Astrocyte (in vitro differentiated cells and primary cell): ENCODE measurements at regions not wholly inside any gene's neighbourhood (a gene's known extent, or its start where the extent isn't known, plus 50 kb on each side); places are given as distances from the start of the nearest gene placed in this dataset.

Experiments used
- DNase-seq: peaks from one replicate; pipeline ENCODE4 v3.0.0-alpha.2; 2010; ENCODE audit warnings: low read depth
- FAIRE-seq: peaks from 2 replicates; lab custom pipeline; 2011; peaks lifted over from hg19 to GRCh38; lab: Jason Lieb, UNC
- H2AFZ ChIP-seq: 2 replicates; pipeline ENCODE4 v1.6.0; 2012; ENCODE audit warnings: low read depth, low read length, inconsistent platforms
- H3K27ac ChIP-seq: 2 replicates; pipeline ENCODE4 v1.5.1; 2011; ENCODE audit warnings: low read depth, low read length, inconsistent platforms
- H3K27me3 ChIP-seq: 2 replicates; pipeline ENCODE4 v1.6.0; 2011; ENCODE audit warnings: low read length, inconsistent platforms; ENCODE audit not compliant: insufficient read depth
- H3K36me3 ChIP-seq: 2 replicates; pipeline ENCODE4 v1.5.1; 2011; ENCODE audit warnings: low read length, inconsistent platforms; ENCODE audit not compliant: insufficient read depth
- H3K4me1 ChIP-seq: 2 replicates; pipeline ENCODE4 v1.5.1; 2011; ENCODE audit warnings: low read length, inconsistent platforms; ENCODE audit not compliant: insufficient read depth
- H3K4me2 ChIP-seq: 2 replicates; pipeline ENCODE4 v1.6.0; 2012; ENCODE audit warnings: low read length, inconsistent platforms
- H3K4me3 ChIP-seq: 2 replicates; pipeline ENCODE4 v1.5.1; 2011; ENCODE audit warnings: low read depth, mild to moderate bottlenecking, low read length, inconsistent platforms; ENCODE audit not compliant: insufficient read depth
- H3K79me2 ChIP-seq: 2 replicates; pipeline ENCODE4 v1.6.0; 2012; ENCODE audit warnings: mild to moderate bottlenecking, low read length, inconsistent platforms; ENCODE audit not compliant: insufficient read depth
- H3K9ac ChIP-seq: 2 replicates; pipeline ENCODE4 v1.6.0; 2012; ENCODE audit warnings: mild to moderate bottlenecking, low read length, inconsistent platforms
- H3K9me3 ChIP-seq: 2 replicates; pipeline ENCODE4 v1.5.1; 2012; ENCODE audit warnings: low read depth, mild to moderate bottlenecking, low read length, inconsistent platforms; ENCODE audit not compliant: insufficient read depth
- H4K20me1 ChIP-seq: 2 replicates; pipeline ENCODE4 v1.6.0; 2012; ENCODE audit warnings: low read length, inconsistent platforms; ENCODE audit not compliant: insufficient read depth
- H3K27ac Mint-ChIP-seq: one replicate; pipeline ENCODE4 v1.8.0; 2021; ENCODE audit warnings: mild to moderate bottlenecking, mixed read lengths; ENCODE audit not compliant: unreplicated experiment
- H3K27me3 Mint-ChIP-seq: one replicate; pipeline ENCODE4 v1.8.0; 2021; ENCODE audit warnings: low read depth, mixed read lengths; ENCODE audit not compliant: unreplicated experiment
- H3K36me3 Mint-ChIP-seq: one replicate; pipeline ENCODE4 v1.8.0; 2021; ENCODE audit warnings: low read depth, mixed read lengths; ENCODE audit not compliant: unreplicated experiment
- H3K4me1 Mint-ChIP-seq: one replicate; pipeline ENCODE4 v1.8.0; 2021; ENCODE audit warnings: low read depth, mixed read lengths; ENCODE audit not compliant: unreplicated experiment
- H3K4me3 Mint-ChIP-seq: one replicate; pipeline ENCODE4 v1.8.0; 2021; ENCODE audit warnings: mild to moderate bottlenecking, moderate library complexity, mixed read lengths; ENCODE audit not compliant: unreplicated experiment
- H3K9me3 Mint-ChIP-seq: one replicate; pipeline ENCODE4 v1.8.0; 2021; ENCODE audit warnings: mild to moderate bottlenecking, mixed read lengths; ENCODE audit not compliant: unreplicated experiment
- CTCF ChIP-seq: IDR thresholded peaks from 2 replicates; pipeline ENCODE4 v1.5.1; 2011; ENCODE audit warnings: low read depth, mild to moderate bottlenecking, inconsistent platforms, low read length, moderate library complexity; ENCODE audit not compliant: insufficient read depth
- EZH2 ChIP-seq: IDR thresholded peaks from 2 replicates; pipeline ENCODE4 v1.6.1; 2012; ENCODE audit warnings: mild to moderate bottlenecking, low read length, inconsistent platforms; ENCODE audit not compliant: insufficient read depth

DNA sequence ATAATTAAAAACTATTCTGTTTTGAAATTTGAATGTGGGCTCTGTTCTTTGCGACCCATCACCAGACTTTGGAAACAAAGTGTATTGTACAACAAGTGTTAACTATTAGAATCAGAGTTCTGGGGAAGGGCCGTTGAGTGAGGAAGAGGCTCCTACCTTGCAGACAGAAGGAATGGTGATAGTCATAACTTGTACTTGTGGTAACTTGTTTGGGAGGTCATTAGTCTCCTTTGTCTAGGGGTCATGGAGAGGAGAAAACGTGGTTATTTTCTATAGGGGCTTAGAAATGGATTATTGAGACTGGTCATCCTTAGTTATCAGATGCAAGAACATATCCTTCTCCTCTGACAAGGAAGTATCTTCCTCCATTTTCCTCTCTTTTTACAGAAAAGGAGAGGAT is 174.8 kb downstream of the BMP2 start:
- TF ChIP-seq EZH2 (no peak), CTCF (no peak)
- H3K4me3 Mint-ChIP-seq = no peak overlapping the region
- no peaks in the 10 kb centered on the region for H3K9me3 Mint-ChIP-seq
- no peak overlapping the region for H3K4me2 ChIP-seq
- no peaks in the 10 kb centered on the region for H3K36me3 ChIP-seq
- no peaks in the 10 kb centered on the region for H4K20me1 ChIP-seq
- H3K27ac ChIP-seq = no peak overlapping the region
- H3K4me1 Mint-ChIP-seq = no peaks in the 10 kb centered on the region
- H3K9ac ChIP-seq = no peak overlapping the region
- H3K36me3 Mint-ChIP-seq = peaks cover 2% of the 10 kb centered on the region
- H3K9me3 ChIP-seq = no peaks in the 10 kb centered on the region
- H2AFZ ChIP-seq = no peak overlapping the region
- FAIRE-seq (no peak), DNase-seq (no peak)
- no peaks in the 10 kb centered on the region for H3K27me3 ChIP-seq
- no peak overlapping the region for H3K4me3 ChIP-seq
- H3K27me3 Mint-ChIP-seq = peaks cover 1% of the 10 kb centered on the region
- no peaks in the 10 kb centered on the region for H3K4me1 ChIP-seq
- H3K27ac Mint-ChIP-seq = no peak overlapping the region
- no peaks in the 10 kb centered on the region for H3K79me2 ChIP-seq

DNA sequence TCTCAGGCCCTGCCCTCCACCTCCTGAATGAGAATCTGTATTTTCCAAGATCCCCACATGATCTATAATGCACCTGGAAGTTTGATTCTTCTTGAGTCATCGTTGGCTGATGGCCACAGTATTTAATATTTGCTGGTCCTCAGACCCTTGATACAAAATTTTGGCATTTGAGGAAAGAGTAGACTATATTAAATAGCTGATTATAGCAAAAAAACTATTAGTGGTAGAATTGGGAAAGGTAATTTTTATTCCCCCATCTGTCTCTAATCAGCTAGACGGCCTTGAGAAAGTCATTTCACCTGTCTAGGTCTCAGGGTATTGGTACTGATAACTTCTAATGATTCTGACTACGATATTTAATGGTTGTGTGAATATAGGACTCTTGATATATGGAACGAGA is 176.8 kb downstream of the BMP2 start:
- H3K9ac ChIP-seq = no peak overlapping the region
- H3K36me3 ChIP-seq = no peaks in the 10 kb centered on the region
- no peak overlapping the region for H2AFZ ChIP-seq
- H3K27me3 Mint-ChIP-seq = peaks cover 1% of the 10 kb centered on the region
- TF ChIP-seq EZH2 (no peak), CTCF (no peak)
- H3K27ac ChIP-seq = no peak overlapping the region
- no peaks in the 10 kb centered on the region for H3K4me1 Mint-ChIP-seq
- H4K20me1 ChIP-seq = no peaks in the 10 kb centered on the region
- H3K4me3 Mint-ChIP-seq = no peak overlapping the region
- FAIRE-seq (no peak), DNase-seq (no peak)
- no peaks in the 10 kb centered on the region for H3K27me3 ChIP-seq
- no peak overlapping the region for H3K4me2 ChIP-seq
- no peak overlapping the region for H3K27ac Mint-ChIP-seq
- no peaks in the 10 kb centered on the region for H3K9me3 Mint-ChIP-seq
- no peaks in the 10 kb centered on the region for H3K4me1 ChIP-seq
- H3K9me3 ChIP-seq = no peaks in the 10 kb centered on the region
- H3K79me2 ChIP-seq = no peaks in the 10 kb centered on the region
- no peak overlapping the region for H3K4me3 ChIP-seq
- H3K36me3 Mint-ChIP-seq = peaks cover 2% of the 10 kb centered on the region

GRCh38 chr20:6953611-6954010 is 186.1 kb downstream of the BMP2 start:
- H3K27ac ChIP-seq = no peak overlapping the region
- Mint-ChIP-seq H3K27me3 (no peaks in the 10 kb centered on the region), H3K36me3 (peaks cover 2% of the 10 kb centered on the region), H3K4me3 (no peak overlapping the region), H3K9me3 (peaks cover 5% of the 10 kb centered on the region), H3K27ac (no peak overlapping the region), H3K4me1 (peaks cover 11% of the 10 kb centered on the region)
- H3K79me2 ChIP-seq = no peaks in the 10 kb centered on the region
- no peaks in the 10 kb centered on the region for H3K4me1 ChIP-seq
- H4K20me1 ChIP-seq = no peaks in the 10 kb centered on the region
- H3K27me3 ChIP-seq = no peaks in the 10 kb centered on the region
- H3K9me3 ChIP-seq = no peaks in the 10 kb centered on the region
- TF ChIP-seq EZH2 = no peak
- TF ChIP-seq CTCF = no peak
- H3K9ac ChIP-seq = no peak overlapping the region
- H3K4me3 ChIP-seq = no peak overlapping the region
- DNase-seq (no peak), FAIRE-seq (no peak)
- H3K36me3 ChIP-seq = no peaks in the 10 kb centered on the region
- no peak overlapping the region for H3K4me2 ChIP-seq
- H2AFZ ChIP-seq = no peak overlapping the region
